PC-9 (cell line): ENCODE measurements at regions not wholly inside any gene's neighbourhood (a gene's known extent, or its start where the extent isn't known, plus 50 kb on each side); places are given as distances from the start of the nearest gene placed in this dataset.
"Not testable (repeated sequence)": the region's sequence is repeated elsewhere in the genome, so short reads cannot be mapped to it uniquely, and the experiment has no call there.

Experiments used
- CTCF ChIP-seq: fragments of 200-600 bp; sonication (generic); conservative IDR thresholded peaks from 2 replicates; pipeline ENCODE4 v1.6.1; 2017; ENCODE audit warnings: mixed run types, antibody characterized with exemption, mild to moderate bottlenecking, moderate library complexity
- EZH2 ChIP-seq: fragments of 200-600 bp; sonication (generic); IDR thresholded peaks from 2 replicates; pipeline ENCODE4 v1.8.0; 2017; ENCODE audit warnings: antibody characterized with exemption, low read depth

- TF ChIP-seq CTCF, EZH2: not testable (repeated sequence)
Measured at GRCh38 chr4:8717470-8717869, 124.9 kb downstream of the CPZ start.
